DND-41 (cell line): ENCODE measurements at regions not wholly inside any gene's neighbourhood (a gene's known extent, or its start where the extent isn't known, plus 50 kb on each side); places are given as distances from the start of the nearest gene placed in this dataset.

ENCODE experiments used
- EZH2 ChIP-seq: IDR thresholded peaks from 3 replicates; pipeline ENCODE4 v1.6.1; 2012; ENCODE audit warnings: borderline replicate concordance, low read depth, mild to moderate bottlenecking, moderate library complexity, low read length, inconsistent platforms; ENCODE audit not compliant: severe bottlenecking
- TF ChIP-seq, protein P1 (sequence below): IDR thresholded peaks from 2 replicates; pipeline ENCODE4 v1.5.1; 2012; ENCODE audit warnings: borderline replicate concordance, low read length, moderate library complexity, mild to moderate bottlenecking; ENCODE audit not compliant: poor library complexity, severe bottlenecking; ENCODE audit errors: extremely low read depth

DNA sequence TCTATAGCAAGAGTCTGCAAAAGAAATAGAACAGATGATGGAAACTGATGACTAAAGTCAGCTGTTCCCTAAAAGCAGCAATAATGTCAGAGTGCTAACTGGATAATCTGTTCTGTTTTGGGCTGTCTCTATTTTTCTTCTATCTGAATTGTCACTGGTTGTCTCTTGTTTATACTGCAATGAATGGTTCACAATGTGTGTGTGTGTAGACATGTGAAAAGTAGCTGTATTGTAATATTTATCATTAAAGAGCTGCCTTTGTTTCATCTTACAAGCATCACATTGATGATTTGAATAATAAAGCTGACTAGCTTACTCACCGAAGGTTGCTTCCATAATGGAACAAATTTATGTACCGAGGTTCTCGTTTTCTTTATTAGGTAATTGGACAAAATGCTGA, 456.0 kb upstream of the ZEB2 start:
- TF ChIP-seq, protein P1, sequence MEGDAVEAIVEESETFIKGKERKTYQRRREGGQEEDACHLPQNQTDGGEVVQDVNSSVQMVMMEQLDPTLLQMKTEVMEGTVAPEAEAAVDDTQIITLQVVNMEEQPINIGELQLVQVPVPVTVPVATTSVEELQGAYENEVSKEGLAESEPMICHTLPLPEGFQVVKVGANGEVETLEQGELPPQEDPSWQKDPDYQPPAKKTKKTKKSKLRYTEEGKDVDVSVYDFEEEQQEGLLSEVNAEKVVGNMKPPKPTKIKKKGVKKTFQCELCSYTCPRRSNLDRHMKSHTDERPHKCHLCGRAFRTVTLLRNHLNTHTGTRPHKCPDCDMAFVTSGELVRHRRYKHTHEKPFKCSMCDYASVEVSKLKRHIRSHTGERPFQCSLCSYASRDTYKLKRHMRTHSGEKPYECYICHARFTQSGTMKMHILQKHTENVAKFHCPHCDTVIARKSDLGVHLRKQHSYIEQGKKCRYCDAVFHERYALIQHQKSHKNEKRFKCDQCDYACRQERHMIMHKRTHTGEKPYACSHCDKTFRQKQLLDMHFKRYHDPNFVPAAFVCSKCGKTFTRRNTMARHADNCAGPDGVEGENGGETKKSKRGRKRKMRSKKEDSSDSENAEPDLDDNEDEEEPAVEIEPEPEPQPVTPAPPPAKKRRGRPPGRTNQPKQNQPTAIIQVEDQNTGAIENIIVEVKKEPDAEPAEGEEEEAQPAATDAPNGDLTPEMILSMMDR, result no peak
- TF ChIP-seq EZH2, result no peak
